DOHH2 (cell line): ENCODE measurements at regions not wholly inside any gene's neighbourhood (a gene's known extent, or its start where the extent isn't known, plus 50 kb on each side); places are given as distances from the start of the nearest gene placed in this dataset.

Experiments
- CTCF ChIP-seq: fragments of 200-600 bp; sonication (generic); IDR thresholded peaks from one replicate; pipeline ENCODE4 v1.5.1; 2014; ENCODE audit warnings: antibody characterized with exemption, mild to moderate bottlenecking, low read depth, low read length; ENCODE audit not compliant: poor library complexity, severe bottlenecking
- EZH2phosphoT487 ChIP-seq: fragments of 200-600 bp; sonication (generic); IDR thresholded peaks from 2 replicates; pipeline ENCODE4 v1.6.1; 2017; ENCODE audit warnings: borderline replicate concordance, mild to moderate bottlenecking, antibody characterized with exemption, low read length, moderate library complexity, mixed read lengths

DNA sequence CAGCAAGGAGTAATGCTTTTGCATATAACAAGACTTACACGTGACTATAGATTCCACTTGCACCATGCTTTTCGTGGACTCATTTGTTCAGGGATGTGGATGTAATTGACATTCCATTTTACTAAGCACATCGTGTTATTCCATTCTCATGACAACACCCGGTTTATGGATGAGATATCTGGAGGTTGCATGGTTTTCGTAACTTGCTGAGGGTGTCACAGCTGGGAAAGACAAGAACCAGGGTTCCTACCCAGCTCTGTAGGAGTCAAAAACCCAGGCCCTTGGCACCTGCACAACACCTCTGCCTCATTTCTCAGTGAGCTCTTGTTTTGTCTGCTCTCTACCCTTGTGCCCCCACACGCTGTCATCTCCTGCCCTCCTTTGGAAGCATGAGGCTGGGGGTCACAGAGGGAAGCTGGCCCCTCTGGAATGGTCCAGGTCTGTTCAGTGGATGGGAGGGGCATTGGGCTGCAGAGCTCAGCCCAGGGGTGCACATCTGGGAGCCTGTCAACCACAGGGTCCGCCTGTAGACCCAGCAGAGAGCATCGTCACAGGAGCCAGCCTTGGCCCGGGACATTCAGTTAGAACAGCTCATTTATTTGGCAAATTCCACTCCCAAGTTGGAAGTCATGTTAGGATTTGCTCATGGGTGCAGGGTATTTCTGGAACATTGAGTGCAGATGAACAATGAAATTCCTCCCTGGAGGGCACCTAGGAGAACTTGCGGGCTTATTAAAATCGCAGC lies 120.1 kb upstream of the TWIST2 start:
- TF ChIP-seq CTCF (no peak), EZH2phosphoT487 (no peak)
